GM10266 (cell line): ENCODE measurements at regions not wholly inside any gene's neighbourhood (a gene's known extent, or its start where the extent isn't known, plus 50 kb on each side); places are given as distances from the start of the nearest gene placed in this dataset.

Experiments used
- DNase-seq: peaks from one replicate; pipeline ENCODE4 v3.0.0; 2012; ENCODE audit errors: extremely low spot score
- TF ChIP-seq, protein P1 (sequence below): IDR thresholded peaks from 2 replicates; pipeline ENCODE4 v1.5.1; 2012; ENCODE audit warnings: mild to moderate bottlenecking, low read depth; ENCODE audit not compliant: control insufficient read depth, insufficient read depth; ENCODE audit errors: missing control alignments

DNA sequence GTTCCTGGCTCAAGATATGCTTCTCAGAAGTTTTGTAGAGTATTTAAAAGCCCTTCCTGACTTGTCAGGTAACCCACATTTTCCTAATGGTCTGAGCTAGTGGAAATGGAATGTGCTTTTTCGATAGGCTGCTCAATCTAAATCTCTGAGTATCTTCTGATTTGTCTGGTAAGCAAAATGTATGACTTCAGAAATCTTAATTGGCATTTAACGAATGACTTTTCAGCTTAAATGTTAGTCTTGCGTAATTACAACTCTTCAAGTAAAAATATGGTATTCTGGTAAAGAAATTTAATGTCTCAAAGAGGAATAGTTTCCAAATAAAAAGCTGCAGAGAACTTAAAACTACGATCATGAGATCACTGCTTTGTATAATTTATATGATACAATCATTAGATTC, 379.1 kb downstream of the ANKRD50 start:
- TF ChIP-seq, protein P1, sequence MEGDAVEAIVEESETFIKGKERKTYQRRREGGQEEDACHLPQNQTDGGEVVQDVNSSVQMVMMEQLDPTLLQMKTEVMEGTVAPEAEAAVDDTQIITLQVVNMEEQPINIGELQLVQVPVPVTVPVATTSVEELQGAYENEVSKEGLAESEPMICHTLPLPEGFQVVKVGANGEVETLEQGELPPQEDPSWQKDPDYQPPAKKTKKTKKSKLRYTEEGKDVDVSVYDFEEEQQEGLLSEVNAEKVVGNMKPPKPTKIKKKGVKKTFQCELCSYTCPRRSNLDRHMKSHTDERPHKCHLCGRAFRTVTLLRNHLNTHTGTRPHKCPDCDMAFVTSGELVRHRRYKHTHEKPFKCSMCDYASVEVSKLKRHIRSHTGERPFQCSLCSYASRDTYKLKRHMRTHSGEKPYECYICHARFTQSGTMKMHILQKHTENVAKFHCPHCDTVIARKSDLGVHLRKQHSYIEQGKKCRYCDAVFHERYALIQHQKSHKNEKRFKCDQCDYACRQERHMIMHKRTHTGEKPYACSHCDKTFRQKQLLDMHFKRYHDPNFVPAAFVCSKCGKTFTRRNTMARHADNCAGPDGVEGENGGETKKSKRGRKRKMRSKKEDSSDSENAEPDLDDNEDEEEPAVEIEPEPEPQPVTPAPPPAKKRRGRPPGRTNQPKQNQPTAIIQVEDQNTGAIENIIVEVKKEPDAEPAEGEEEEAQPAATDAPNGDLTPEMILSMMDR: no peak

DNA sequence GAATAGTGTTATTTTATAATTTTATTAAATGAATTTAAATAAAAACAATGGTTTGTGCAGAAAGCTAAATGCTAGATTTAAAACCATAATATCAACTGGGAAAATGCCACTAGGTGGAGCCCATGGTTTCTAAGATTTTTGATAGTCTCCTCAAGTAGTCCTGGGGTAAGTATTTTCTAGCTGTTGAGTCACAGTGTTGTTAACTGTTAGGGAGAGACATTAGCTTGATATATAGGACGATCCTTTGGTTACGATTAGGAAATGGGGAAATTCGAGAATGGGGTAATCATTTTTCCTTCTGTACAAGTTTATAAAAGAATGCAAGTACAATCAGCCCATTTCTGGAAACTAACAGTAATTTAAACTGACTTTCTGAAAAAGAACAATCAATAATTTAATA, 378.4 kb downstream of the ANKRD50 start:
- TF ChIP-seq, protein P1: peak; percentile 19
- DNase-seq: peak; percentile 15

More for the DNA sequence above, 379.1 kb downstream of the ANKRD50 start:
- no peak for DNase-seq

DNA sequence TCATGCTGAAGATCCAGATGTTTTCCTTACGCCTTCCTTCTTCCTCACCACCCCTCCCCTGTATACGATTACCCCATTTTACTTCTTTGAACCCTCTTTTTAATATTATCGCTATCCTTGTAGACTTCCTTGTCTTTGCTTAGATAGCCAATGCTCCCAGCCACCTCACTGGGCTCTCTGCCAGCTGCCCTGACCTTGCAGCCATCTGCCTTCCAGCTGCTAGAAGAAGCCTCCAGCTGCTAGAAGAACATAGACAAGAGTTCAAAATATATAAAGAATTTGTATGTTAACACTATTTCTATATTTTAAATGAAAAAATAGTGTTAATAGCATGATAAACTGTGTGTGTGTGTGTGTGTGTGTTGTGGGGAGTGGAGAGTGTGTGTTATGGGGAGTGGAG, 374.7 kb downstream of the ANKRD50 start:
- TF ChIP-seq, protein P1: no peak
- no peak for DNase-seq

DNA sequence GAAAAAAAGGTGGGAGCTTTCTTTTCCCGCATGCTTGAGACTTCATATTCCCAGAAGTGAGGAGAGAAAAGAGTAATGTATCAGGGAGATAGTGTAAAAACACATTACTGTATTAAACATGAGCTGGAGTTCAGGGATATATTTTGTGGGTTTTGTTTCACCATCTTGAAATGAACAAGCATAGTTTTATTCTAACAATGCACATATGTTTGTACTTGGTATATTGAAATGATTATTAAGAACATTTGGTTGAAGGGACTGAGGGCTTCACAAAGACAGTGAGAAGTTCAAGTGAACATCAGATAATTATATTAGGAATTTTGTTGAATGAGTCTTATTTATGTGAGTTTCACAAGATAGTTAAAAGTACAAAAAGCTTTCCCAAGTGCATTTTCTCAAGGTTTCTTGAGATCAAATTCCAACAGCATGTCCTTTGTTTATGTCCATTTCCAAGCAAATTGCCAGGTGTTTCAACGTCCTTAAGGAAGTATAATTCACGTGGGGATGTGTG, 368.8 kb downstream of the ANKRD50 start:
- DNase-seq: no peak
- TF ChIP-seq, protein P1: no peak

DNA sequence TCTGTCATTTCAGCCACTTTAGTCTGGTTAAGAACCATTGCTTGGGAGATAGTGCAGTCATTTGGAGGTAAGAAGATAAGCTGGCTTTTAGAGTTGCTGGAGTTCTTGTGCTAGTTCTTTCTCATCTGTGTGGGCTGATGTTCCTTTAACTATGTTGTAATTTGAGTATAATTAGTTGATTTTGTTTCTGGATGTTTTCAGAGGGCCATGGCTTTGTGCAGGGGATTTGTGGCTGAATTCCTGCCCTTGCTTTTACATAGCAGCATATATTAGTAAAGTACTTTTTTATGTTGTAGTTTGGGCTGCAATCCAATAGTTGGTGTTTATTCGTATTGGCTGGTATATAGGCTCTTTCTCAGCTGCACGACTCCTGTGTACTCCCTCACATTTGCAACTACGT, 339.6 kb downstream of the ANKRD50 start:
- TF ChIP-seq, protein P1: no peak
- no peak for DNase-seq

DNA sequence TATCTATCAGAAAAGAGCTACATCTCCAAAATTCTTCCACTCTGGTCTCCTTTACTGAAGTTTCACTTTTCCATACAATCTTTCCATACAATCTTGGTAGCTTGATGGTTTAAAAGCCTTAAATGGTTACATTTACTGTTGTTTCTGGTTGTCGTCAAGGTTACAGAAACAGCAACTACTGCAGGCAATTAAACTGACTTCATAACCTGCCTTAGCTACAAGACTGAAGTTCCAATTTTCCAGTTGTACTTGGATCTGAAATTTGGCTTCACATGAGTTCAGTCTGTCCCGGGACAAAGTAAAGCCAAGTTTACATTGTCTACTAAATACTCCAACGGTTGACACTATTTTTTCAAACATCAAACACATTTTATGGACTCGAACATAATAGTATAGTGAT, 326.4 kb downstream of the ANKRD50 start:
- TF ChIP-seq, protein P1: no peak
- no peak for DNase-seq

DNA sequence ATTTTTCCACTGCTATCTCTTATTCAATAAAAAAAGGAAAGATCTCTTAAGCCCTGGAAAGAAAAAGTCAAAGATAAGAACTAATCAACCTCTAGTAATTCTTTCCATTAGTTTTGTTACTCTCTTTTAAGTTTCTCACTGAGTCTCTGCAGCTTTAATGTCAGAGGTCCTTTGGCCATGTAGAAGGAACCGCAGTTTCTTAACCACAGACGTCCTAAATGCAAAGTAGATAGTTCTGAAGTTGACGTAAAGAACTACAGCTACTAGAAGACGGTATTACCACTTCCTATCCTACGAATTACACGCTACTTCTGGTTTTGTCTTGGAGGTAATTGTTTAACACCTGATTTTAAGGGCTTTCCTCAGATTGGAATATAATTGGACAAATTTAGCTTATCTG, 325.9 kb downstream of the ANKRD50 start:
- TF ChIP-seq, protein P1: no peak
- no peak for DNase-seq
